Peyer's patch (tissue), 4 donors: ENCODE measurements at regions not wholly inside any gene's neighbourhood (a gene's known extent, or its start where the extent isn't known, plus 50 kb on each side); places are given as distances from the start of the nearest gene placed in this dataset.

Experiments
- DNase-seq, 3 donors: peaks; one replicate each; pipeline ENCODE4 v3.0.0-alpha.2; 2017 to 2019
- H3K27ac ChIP-seq, 4 donors: fragments of 200-600 bp; sonication (generic); one replicate each; pipeline ENCODE4 v1.5.1; 2016 to 2019
- H3K27me3 ChIP-seq, 2 donors: fragments of 200-600 bp; sonication (generic); one replicate each; pipeline ENCODE4 v1.5.1; 2019
- H3K36me3 ChIP-seq, 3 donors: fragments of 200-600 bp; sonication (generic); one replicate each; pipeline ENCODE4 v1.5.1; 2016 to 2019
- H3K4me1 ChIP-seq, 4 donors: fragments of 200-600 bp; sonication (generic); one replicate each; pipeline ENCODE4 v1.5.1; 2016 to 2019
- H3K4me3 ChIP-seq, 4 donors: fragments of 200-600 bp; sonication (generic); 1 replicate in 3 of 4; 2 replicates in 1 of 4; pipeline ENCODE4 v1.5.1; 2016 to 2019; ENCODE audit warnings: mild to moderate bottlenecking in 1 of 4
- H3K9me3 ChIP-seq, 4 donors: fragments of 200-600 bp; sonication (generic); one replicate each; pipeline ENCODE4 v1.5.1; 2016 to 2019; ENCODE audit warnings: mild to moderate bottlenecking in 1 of 4
- CTCF ChIP-seq, 6 experiments: fragments of 450-650 bp in 4 of 6; fragments of 200-600 bp in 2 of 6; sonication (generic) in 1 of 6; IDR thresholded peaks; one replicate each; pipeline ENCODE4 v1.5.1; 2017 to 2019; ENCODE audit warnings: antibody characterized with exemption in 6 of 6, mild to moderate bottlenecking in 3 of 6, moderate library complexity in 1 of 6
- POLR2A ChIP-seq, 2 donors: fragments of 450-650 bp; IDR thresholded peaks; one replicate each; pipeline ENCODE4 v1.5.1; 2017; ENCODE audit warnings: antibody characterized with exemption in 2 of 2, mild to moderate bottlenecking in 2 of 2, moderate library complexity in 2 of 2

GRCh38 chr11:28713850-28714249 is 605.7 kb downstream of the METTL15 start:
- Histone ChIP-seq H3K36me3 (no peaks in the 10 kb centered on the region), H3K9me3 (no peaks in the 10 kb centered on the region), H3K4me1 (no peaks in the 10 kb centered on the region), H3K27ac (no peak overlapping the region), H3K27me3 (no peaks in the 10 kb centered on the region), H3K4me3 (no peak overlapping the region)
- no peak for TF ChIP-seq POLR2A (IDR thresholded peaks at IDR 0.05)
- no peak for TF ChIP-seq CTCF (IDR thresholded peaks at IDR 0.05)
- DNase-seq, result no peak

- DNase-seq, result no peak
Observed at GRCh38 chr11:28708075-28708474, 599.9 kb downstream of the METTL15 start.

GRCh38 chr11:28704801-28705200 is 596.6 kb downstream of the METTL15 start:
- DNase-seq, result no peak
- Histone ChIP-seq H3K27ac (no peak overlapping the region), H3K27me3 (no peaks in the 10 kb centered on the region), H3K36me3 (no peaks in the 10 kb centered on the region), H3K4me1 (no peaks in the 10 kb centered on the region), H3K4me3 (no peak overlapping the region), H3K9me3 (no peaks in the 10 kb centered on the region)
- TF ChIP-seq CTCF (IDR thresholded peaks at IDR 0.05) (no peak), POLR2A (IDR thresholded peaks at IDR 0.05) (no peak)

More at GRCh38 chr11:28708075-28708474, 599.9 kb downstream of the METTL15 start:
- H3K36me3 ChIP-seq, result no peaks in the 10 kb centered on the region
- TF ChIP-seq POLR2A (IDR thresholded peaks at IDR 0.05) (no peak), CTCF (IDR thresholded peaks at IDR 0.05) (no peak)
- H3K27ac ChIP-seq, result no peak overlapping the region
- H3K4me1 ChIP-seq, result no peaks in the 10 kb centered on the region
- H3K27me3 ChIP-seq, result no peaks in the 10 kb centered on the region
- H3K9me3 ChIP-seq, result no peaks in the 10 kb centered on the region
- H3K4me3 ChIP-seq, result no peak overlapping the region

- no peaks in the 10 kb centered on the region for H3K27me3 ChIP-seq
- DNase-seq, result no peak
- no peak overlapping the region for H3K4me3 ChIP-seq
- TF ChIP-seq POLR2A (IDR thresholded peaks at IDR 0.05), result no peak
- no peak for TF ChIP-seq CTCF (IDR thresholded peaks at IDR 0.05)
- H3K36me3 ChIP-seq, result no peaks in the 10 kb centered on the region
- H3K4me1 ChIP-seq, result no peaks in the 10 kb centered on the region
- H3K9me3 ChIP-seq, result no peaks in the 10 kb centered on the region
- no peak overlapping the region for H3K27ac ChIP-seq
Observed at GRCh38 chr11:28703371-28703770, 595.2 kb downstream of the METTL15 start.

GRCh38 chr11:28702871-28703270 is 594.7 kb downstream of the METTL15 start:
- no peak for DNase-seq
- TF ChIP-seq POLR2A (IDR thresholded peaks at IDR 0.05) (no peak), CTCF (IDR thresholded peaks at IDR 0.05) (no peak)
- H3K9me3 ChIP-seq, result no peaks in the 10 kb centered on the region
- no peak overlapping the region for H3K4me3 ChIP-seq
- H3K36me3 ChIP-seq, result no peaks in the 10 kb centered on the region
- no peaks in the 10 kb centered on the region for H3K4me1 ChIP-seq
- H3K27ac ChIP-seq, result no peak overlapping the region
- no peaks in the 10 kb centered on the region for H3K27me3 ChIP-seq

GRCh38 chr11:28702450-28702790 is 594.2 kb downstream of the METTL15 start:
- no peaks in the 10 kb centered on the region for H3K9me3 ChIP-seq
- no peak for TF ChIP-seq CTCF (IDR thresholded peaks at IDR 0.05)
- no peak for TF ChIP-seq POLR2A (IDR thresholded peaks at IDR 0.05)
- no peak overlapping the region for H3K27ac ChIP-seq
- H3K4me3 ChIP-seq, result no peak overlapping the region
- H3K4me1 ChIP-seq, result no peaks in the 10 kb centered on the region
- DNase-seq, result no peak
- H3K36me3 ChIP-seq, result no peaks in the 10 kb centered on the region
- H3K27me3 ChIP-seq, result no peaks in the 10 kb centered on the region
